OCI-LY1 (cell line): ENCODE measurements at regions not wholly inside any gene's neighbourhood (a gene's known extent, or its start where the extent isn't known, plus 50 kb on each side); places are given as distances from the start of the nearest gene placed in this dataset.

Source experiments
- H2AFZ ChIP-seq: fragments of 200-600 bp; sonication (generic), shearing (Covaris generic); 2 replicates; pipeline ENCODE4 v1.6.0; 2014; ENCODE audit warnings: antibody characterized with exemption, mild to moderate bottlenecking, low read length
- H3F3A ChIP-seq: fragments of 200-600 bp; sonication (generic), shearing (Covaris generic); 2 replicates; pipeline ENCODE4 v1.6.0; 2014; ENCODE audit warnings: mild to moderate bottlenecking, antibody characterized with exemption, low read length, moderate library complexity; ENCODE audit not compliant: insufficient read depth
- H3K27ac ChIP-seq: fragments of 200-600 bp; sonication (generic); 2 replicates; pipeline ENCODE4 v1.5.1; 2014; ENCODE audit warnings: low read length, mixed run types, mild to moderate bottlenecking, low read depth; ENCODE audit not compliant: poor library complexity, severe bottlenecking
- H3K27me3 ChIP-seq: fragments of 200-600 bp; sonication (generic); 2 replicates; pipeline ENCODE4 v1.6.0; 2014; ENCODE audit warnings: antibody characterized with exemption, mild to moderate bottlenecking, low read length, moderate library complexity; ENCODE audit not compliant: insufficient read depth
- H3K36me3 ChIP-seq: fragments of 200-600 bp; sonication (generic); 2 replicates; pipeline ENCODE4 v1.6.1; 2014; ENCODE audit warnings: mild to moderate bottlenecking, antibody characterized with exemption, low read length, moderate library complexity, mixed read lengths; ENCODE audit not compliant: insufficient read depth
- H3K4me1 ChIP-seq: fragments of 200-600 bp; sonication (generic); 2 replicates; pipeline ENCODE4 v1.5.1; 2014; ENCODE audit warnings: mild to moderate bottlenecking, low read length, moderate library complexity; ENCODE audit not compliant: insufficient read depth, severe bottlenecking
- H3K4me2 ChIP-seq: fragments of 200-600 bp; sonication (generic), shearing (Covaris generic); 2 replicates; pipeline ENCODE4 v1.6.1; 2014; ENCODE audit warnings: low read length
- H3K4me3 ChIP-seq: fragments of 200-600 bp; sonication (generic); 2 replicates; pipeline ENCODE4 v1.5.1; 2014; ENCODE audit warnings: low read length, low read depth, mild to moderate bottlenecking, mixed read lengths; ENCODE audit not compliant: poor library complexity, severe bottlenecking
- H3K79me2 ChIP-seq: fragments of 200-600 bp; shearing (Covaris generic); 2 replicates; pipeline ENCODE4 v1.6.1; 2016; ENCODE audit warnings: mixed run types, low read length, mixed read lengths; ENCODE audit not compliant: insufficient read depth
- H3K9ac ChIP-seq: fragments of 200-600 bp; sonication (generic), shearing (Covaris generic); 2 replicates; pipeline ENCODE4 v1.6.1; 2014; ENCODE audit warnings: mild to moderate bottlenecking, low read length, mixed read lengths
- H3K9me2 ChIP-seq: fragments of 200-600 bp; sonication (generic), shearing (Covaris generic); 2 replicates; pipeline ENCODE4 v1.6.1; 2014; ENCODE audit warnings: low read depth, mild to moderate bottlenecking, low read length, mixed read lengths
- H3K9me3 ChIP-seq: fragments of 200-600 bp; shearing (Covaris generic); 2 replicates; pipeline ENCODE4 v1.6.1; 2014; ENCODE audit warnings: low read length, mixed read lengths
- H4K20me1 ChIP-seq: fragments of 200-600 bp; sonication (generic), shearing (Covaris generic); 2 replicates; pipeline ENCODE4 v1.6.0; 2016; ENCODE audit warnings: mild to moderate bottlenecking, low read length; ENCODE audit not compliant: insufficient read depth
- EZH2 ChIP-seq: fragments of 200-600 bp; sonication (generic), shearing (Covaris generic); IDR thresholded peaks from 2 replicates; pipeline ENCODE4 v1.8.0; 2017; ENCODE audit warnings: borderline replicate concordance, mixed run types, mild to moderate bottlenecking, antibody characterized with exemption, low read length, moderate library complexity, mixed read lengths
- TF ChIP-seq, protein P1 (sequence below): fragments of 200-600 bp; sonication (generic), shearing (Covaris generic); IDR thresholded peaks from 2 replicates; pipeline ENCODE4 v1.5.1; 2017; ENCODE audit warnings: mild to moderate bottlenecking, antibody characterized with exemption, low read length, moderate library complexity, mixed read lengths

- Histone ChIP-seq H3F3A (no peaks in the 10 kb centered on the region), H3K9me3 (no peaks in the 10 kb centered on the region), H3K4me3 (no peak overlapping the region), H3K79me2 (no peaks in the 10 kb centered on the region), H3K9ac (no peak overlapping the region), H3K9me2 (no peaks in the 10 kb centered on the region), H4K20me1 (no peaks in the 10 kb centered on the region), H2AFZ (no peak overlapping the region), H3K4me1 (no peaks in the 10 kb centered on the region), H3K27me3 (no peaks in the 10 kb centered on the region), H3K36me3 (no peaks in the 10 kb centered on the region), H3K4me2 (no peak overlapping the region), H3K27ac (no peak overlapping the region)
- TF ChIP-seq, protein P1, sequence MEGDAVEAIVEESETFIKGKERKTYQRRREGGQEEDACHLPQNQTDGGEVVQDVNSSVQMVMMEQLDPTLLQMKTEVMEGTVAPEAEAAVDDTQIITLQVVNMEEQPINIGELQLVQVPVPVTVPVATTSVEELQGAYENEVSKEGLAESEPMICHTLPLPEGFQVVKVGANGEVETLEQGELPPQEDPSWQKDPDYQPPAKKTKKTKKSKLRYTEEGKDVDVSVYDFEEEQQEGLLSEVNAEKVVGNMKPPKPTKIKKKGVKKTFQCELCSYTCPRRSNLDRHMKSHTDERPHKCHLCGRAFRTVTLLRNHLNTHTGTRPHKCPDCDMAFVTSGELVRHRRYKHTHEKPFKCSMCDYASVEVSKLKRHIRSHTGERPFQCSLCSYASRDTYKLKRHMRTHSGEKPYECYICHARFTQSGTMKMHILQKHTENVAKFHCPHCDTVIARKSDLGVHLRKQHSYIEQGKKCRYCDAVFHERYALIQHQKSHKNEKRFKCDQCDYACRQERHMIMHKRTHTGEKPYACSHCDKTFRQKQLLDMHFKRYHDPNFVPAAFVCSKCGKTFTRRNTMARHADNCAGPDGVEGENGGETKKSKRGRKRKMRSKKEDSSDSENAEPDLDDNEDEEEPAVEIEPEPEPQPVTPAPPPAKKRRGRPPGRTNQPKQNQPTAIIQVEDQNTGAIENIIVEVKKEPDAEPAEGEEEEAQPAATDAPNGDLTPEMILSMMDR, result no peak
- TF ChIP-seq EZH2, result no peak
These were observed 109.7 kb upstream of the SLC7A14 start for GRCh38 chr3:170695486-170696064.

DNA sequence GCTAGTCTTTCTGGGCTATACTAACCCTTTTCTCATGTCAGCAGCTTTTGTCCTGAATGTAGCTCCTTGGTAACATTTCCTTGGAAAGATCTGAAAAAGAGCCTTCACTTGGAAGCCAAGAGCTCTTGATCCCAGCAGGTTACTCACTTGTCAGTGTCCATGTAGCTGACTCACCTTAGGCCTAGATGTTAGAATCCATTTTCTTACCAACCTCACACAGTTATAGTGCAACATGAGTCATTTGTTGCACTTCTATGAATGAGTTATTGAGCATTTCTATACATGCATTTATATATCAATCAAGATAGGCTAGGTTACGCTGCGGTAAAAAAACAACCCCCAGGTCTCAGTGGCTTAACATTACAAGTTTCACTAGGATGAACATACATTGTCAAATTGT is 106.8 kb upstream of the SLC7A14 start:
- Histone ChIP-seq H3F3A (no peaks in the 10 kb centered on the region), H3K4me3 (no peak overlapping the region), H2AFZ (no peak overlapping the region), H3K4me1 (no peaks in the 10 kb centered on the region), H3K9ac (no peak overlapping the region), H3K9me2 (no peaks in the 10 kb centered on the region), H3K27ac (no peak overlapping the region), H3K79me2 (no peaks in the 10 kb centered on the region), H4K20me1 (no peaks in the 10 kb centered on the region), H3K27me3 (no peaks in the 10 kb centered on the region), H3K36me3 (no peaks in the 10 kb centered on the region), H3K4me2 (no peak overlapping the region), H3K9me3 (no peaks in the 10 kb centered on the region)
- no peak for TF ChIP-seq EZH2
- TF ChIP-seq, protein P1, result no peak

GRCh38 chr3:170690661-170690981 is 104.7 kb upstream of the SLC7A14 start:
- no peak for TF ChIP-seq EZH2
- TF ChIP-seq, protein P1, result no peak
- no peak overlapping the region for H3K9ac ChIP-seq
- no peaks in the 10 kb centered on the region for H3K79me2 ChIP-seq
- H3K4me3 ChIP-seq, result no peak overlapping the region
- H3K9me3 ChIP-seq, result no peaks in the 10 kb centered on the region
- H3K4me1 ChIP-seq, result no peaks in the 10 kb centered on the region
- no peak overlapping the region for H3K4me2 ChIP-seq
- H2AFZ ChIP-seq, result no peak overlapping the region
- no peaks in the 10 kb centered on the region for H3F3A ChIP-seq
- no peaks in the 10 kb centered on the region for H3K27me3 ChIP-seq
- H4K20me1 ChIP-seq, result no peaks in the 10 kb centered on the region
- H3K36me3 ChIP-seq, result no peaks in the 10 kb centered on the region
- no peak overlapping the region for H3K27ac ChIP-seq
- H3K9me2 ChIP-seq, result no peaks in the 10 kb centered on the region
